ENCODE measurements at regions not wholly inside any gene's neighbourhood (a gene's known extent, or its start where the extent isn't known, plus 50 kb on each side); places are given as distances from the start of the nearest gene placed in this dataset.

GRCh38 chr17:14803826-14804225 is 461.3 kb downstream of the PMP22 start:
- DNase-seq: no peak

- DNase-seq: no peak
These were observed 467.3 kb downstream of the PMP22 start for GRCh38 chr17:14797801-14798200.

- no peak for DNase-seq
These were observed 468.1 kb downstream of the PMP22 start for GRCh38 chr17:14797021-14797420.

- no peak for DNase-seq
These were observed 470.2 kb downstream of the PMP22 start for GRCh38 chr17:14794961-14795360.

- no peak for DNase-seq
These were observed 471.9 kb downstream of the PMP22 start for GRCh38 chr17:14793237-14793636.

- DNase-seq: no peak
These were observed 472.4 kb downstream of the PMP22 start for GRCh38 chr17:14792746-14793145.

GRCh38 chr17:14791221-14791620 is 473.9 kb downstream of the PMP22 start:
- DNase-seq: no peak

- no peak for DNase-seq
These were observed 474.6 kb downstream of the PMP22 start for GRCh38 chr17:14790521-14790920.

GRCh38 chr17:14784997-14785696 is 480.0 kb downstream of the PMP22 start:
- peak; percentile 7 for DNase-seq

GRCh38 chr17:14781123-14781522 is 480.2 kb downstream of the HS3ST3B1 start:
- DNase-seq: no peak

- DNase-seq: no peak
These were observed 479.3 kb downstream of the HS3ST3B1 start for GRCh38 chr17:14780097-14780651.

- DNase-seq: no peak
These were observed 478.4 kb downstream of the HS3ST3B1 start for GRCh38 chr17:14779241-14779640.

- no peak for DNase-seq
These were observed 476.4 kb downstream of the HS3ST3B1 start for GRCh38 chr17:14777291-14777690.

- no peak for DNase-seq
These were observed 475.9 kb downstream of the HS3ST3B1 start for GRCh38 chr17:14776791-14777190.

GRCh38 chr17:14775731-14776492 is 475.0 kb downstream of the HS3ST3B1 start:
- no peak for DNase-seq

GRCh38 chr17:14774774-14775173 is 473.9 kb downstream of the HS3ST3B1 start:
- no peak for DNase-seq

- DNase-seq: no peak
These were observed 471.9 kb downstream of the HS3ST3B1 start for GRCh38 chr17:14772776-14773175.

GRCh38 chr17:14771543-14771942 is 470.7 kb downstream of the HS3ST3B1 start:
- DNase-seq: no peak

GRCh38 chr17:14768923-14769322 is 468.0 kb downstream of the HS3ST3B1 start:
- DNase-seq: no peak

- no peak for DNase-seq
These were observed 462.0 kb downstream of the HS3ST3B1 start for GRCh38 chr17:14762736-14763479.

- DNase-seq: no peak
These were observed 460.0 kb downstream of the HS3ST3B1 start for GRCh38 chr17:14760719-14761411.

- no peak for DNase-seq
These were observed 459.3 kb downstream of the HS3ST3B1 start for GRCh38 chr17:14760212-14760611.

GRCh38 chr17:14759325-14759724 is 458.4 kb downstream of the HS3ST3B1 start:
- no peak for DNase-seq

Measured in CD4-positive, alpha-beta T cell treated with Interferon gamma for 1 hour (primary cell).